GM12865 (cell line): ENCODE measurements at regions not wholly inside any gene's neighbourhood (a gene's known extent, or its start where the extent isn't known, plus 50 kb on each side); places are given as distances from the start of the nearest gene placed in this dataset.
"Not testable (repeated sequence)": the region's sequence is repeated elsewhere in the genome, so short reads cannot be mapped to it uniquely, and the experiment has no call there.

Source experiments
- DNase-seq: peaks from one replicate; pipeline ENCODE4 v3.0.0; 2010; ENCODE audit warnings: low read depth
- H3K4me3 ChIP-seq: 2 replicates; pipeline ENCODE4 v1.5.1; 2011; ENCODE audit warnings: mild to moderate bottlenecking, low read depth, low read length, control low read depth
- CTCF ChIP-seq: IDR thresholded peaks from 2 replicates; pipeline ENCODE4 v1.5.1; 2011; ENCODE audit warnings: low read length, control low read depth, low read depth, inconsistent platforms; ENCODE audit not compliant: insufficient read depth; ENCODE audit errors: missing control alignments

DNA sequence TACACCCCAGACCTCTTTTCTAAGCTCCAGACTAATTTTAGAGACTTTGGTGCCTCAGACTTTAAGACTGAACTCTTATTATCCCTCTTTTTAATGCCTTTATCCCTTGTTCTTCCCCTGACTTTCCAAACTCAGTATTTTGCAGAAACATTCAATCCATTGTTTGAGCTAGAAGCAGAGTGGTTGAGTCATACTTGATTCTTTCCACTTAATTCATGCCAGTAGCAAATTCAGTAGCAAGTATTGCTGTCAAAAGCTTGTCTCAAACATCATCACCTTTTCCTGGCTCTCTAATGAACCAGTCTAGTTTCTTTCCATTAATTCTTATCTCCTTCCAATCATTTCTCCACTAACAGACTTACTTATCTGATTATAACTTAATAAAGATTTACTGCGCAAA lies 699.7 kb upstream of the ZNF804A start:
- no peak for TF ChIP-seq CTCF
- H3K4me3 ChIP-seq: no peak overlapping the region
- no peak for DNase-seq

GRCh38 chr2:183901931-183902330 lies 696.4 kb upstream of the ZNF804A start:
- no peak for TF ChIP-seq CTCF
- no peak overlapping the region for H3K4me3 ChIP-seq
- no peak for DNase-seq

- DNase-seq: no peak
- no peak overlapping the region for H3K4me3 ChIP-seq
- no peak for TF ChIP-seq CTCF
Measured at GRCh38 chr2:183903026-183903425, 695.3 kb upstream of the ZNF804A start.

- DNase-seq, H3K4me3 ChIP-seq: not testable (repeated sequence)
Measured at GRCh38 chr2:183916041-183916440, 682.3 kb upstream of the ZNF804A start.

- no peak for TF ChIP-seq CTCF
- H3K4me3 ChIP-seq: no peak overlapping the region
- DNase-seq: no peak
Measured at GRCh38 chr2:183919167-183919566, 679.2 kb upstream of the ZNF804A start.

DNA sequence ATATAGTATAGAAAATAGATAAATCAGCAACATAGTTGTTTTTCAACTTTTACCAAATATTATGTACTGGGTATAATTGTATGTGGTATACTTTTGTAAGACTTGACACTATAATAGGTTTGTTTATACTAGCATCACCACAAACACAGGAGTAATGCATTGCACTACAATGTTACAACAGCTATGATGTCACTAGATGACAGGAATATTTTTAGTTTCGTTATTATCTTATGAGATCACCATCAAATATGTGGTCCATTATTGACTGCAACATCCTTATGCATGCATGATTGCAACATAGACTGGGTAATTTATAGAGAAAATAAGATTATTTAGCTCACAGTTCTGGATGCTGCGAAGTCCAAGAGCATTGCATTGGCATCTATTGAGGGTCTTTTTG lies 678.4 kb upstream of the ZNF804A start:
- no peak for TF ChIP-seq CTCF
- no peak overlapping the region for H3K4me3 ChIP-seq
- no peak for DNase-seq

GRCh38 chr2:183925281-183925680 lies 673.0 kb upstream of the ZNF804A start:
- no peak for DNase-seq
- TF ChIP-seq CTCF: no peak
- H3K4me3 ChIP-seq: no peak overlapping the region

DNA sequence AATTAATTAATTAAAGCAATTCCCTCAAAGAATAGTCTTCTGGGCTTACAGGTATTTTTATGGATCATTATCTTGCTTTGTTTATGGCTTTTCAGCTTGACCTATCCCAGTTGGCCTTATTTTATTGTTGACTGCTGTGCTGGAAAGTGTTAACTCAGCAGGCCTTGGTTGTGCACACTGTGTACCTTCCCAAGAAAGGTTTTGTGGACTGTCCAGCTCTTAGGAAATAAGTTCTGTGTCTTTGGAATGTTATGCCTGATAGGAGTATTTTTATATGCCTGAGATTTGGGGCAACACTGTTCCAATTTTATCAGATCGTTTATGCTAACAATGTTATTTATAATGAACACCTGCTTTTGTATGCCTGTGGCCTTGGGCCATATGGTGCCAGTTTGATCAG lies 671.9 kb upstream of the ZNF804A start:
- no peak for TF ChIP-seq CTCF
- DNase-seq: no peak
- H3K4me3 ChIP-seq: no peak overlapping the region
